Activated B cell treated with CpG ODN at 0.5 μM for 24 hours (primary cell): ENCODE measurements at regions not wholly inside any gene's neighbourhood (a gene's known extent, or its start where the extent isn't known, plus 50 kb on each side); places are given as distances from the start of the nearest gene placed in this dataset.

ENCODE experiments used
- ATAC-seq: fragments of 200-7000 bp; cut with Tn5 transposase; one replicate; pipeline ENCODE4 v1.10.0; 2021; ENCODE audit warnings: low read depth, mild to moderate bottlenecking, moderate library complexity
- CTCF ChIA-PET: fragments of 350-600 bp; sonication (Branson Sonifier 250); formaldehyde crosslinking; loops from one replicate; lab custom pipeline; 2021; ENCODE audit warnings: antibody characterized with exemption; lab: Charles Lee
- POLR2A ChIA-PET: fragments of 350-600 bp; sonication (Branson Sonifier 250); formaldehyde crosslinking; loops from one replicate; lab custom pipeline; 2021; ENCODE audit warnings: antibody characterized with exemption; lab: Charles Lee
- DNase-seq: peaks from one replicate; pipeline ENCODE4 v3.0.0; 2022
- H3K27ac Mint-ChIP-seq: one replicate; pipeline ENCODE4 v1.8.0; 2020; ENCODE audit warnings: mixed read lengths
- H3K27me3 Mint-ChIP-seq: one replicate; pipeline ENCODE4 v1.8.0; 2021; ENCODE audit warnings: mixed read lengths
- H3K36me3 Mint-ChIP-seq: one replicate; pipeline ENCODE4 v1.8.0; 2021; ENCODE audit warnings: low read depth, mixed read lengths
- H3K4me1 Mint-ChIP-seq: one replicate; pipeline ENCODE4 v1.8.0; 2021; ENCODE audit warnings: mixed read lengths
- H3K4me3 Mint-ChIP-seq: one replicate; pipeline ENCODE4 v1.8.0; 2020; ENCODE audit warnings: mild to moderate bottlenecking, mixed read lengths
- H3K9me3 Mint-ChIP-seq: one replicate; pipeline ENCODE4 v1.8.0; 2020; ENCODE audit warnings: mixed read lengths
- intact Hi-C: fragments of 100-400 bp; cut with micrococcal nuclease; formaldehyde crosslinking; loops from one replicate; pipeline ENCODE4 v1.15.1; 2024
- TF ChIP-seq, protein P1 (sequence below): fragments of 200-600 bp; IDR thresholded peaks from one replicate; pipeline ENCODE4 v1.8.0; 2022; ENCODE audit warnings: antibody characterized with exemption, mild to moderate bottlenecking

- Mint-ChIP-seq H3K27ac (no peak overlapping the region), H3K9me3 (no peaks in the 10 kb centered on the region), H3K4me1 (peaks cover 2% of the 10 kb centered on the region), H3K27me3 (peaks cover 20% of the 10 kb centered on the region), H3K36me3 (no peaks in the 10 kb centered on the region), H3K4me3 (no peak overlapping the region)
- ATAC-seq (no peak), DNase-seq (no peak)
- ChIA-PET CTCF (no interaction called here), POLR2A (no interaction called here)
- intact Hi-C loops, result loop anchor here (10.0 kb wide), 1 partner anchor 635 kb away; no protein-coding TSS in a partner anchor
- TF ChIP-seq, protein P1, sequence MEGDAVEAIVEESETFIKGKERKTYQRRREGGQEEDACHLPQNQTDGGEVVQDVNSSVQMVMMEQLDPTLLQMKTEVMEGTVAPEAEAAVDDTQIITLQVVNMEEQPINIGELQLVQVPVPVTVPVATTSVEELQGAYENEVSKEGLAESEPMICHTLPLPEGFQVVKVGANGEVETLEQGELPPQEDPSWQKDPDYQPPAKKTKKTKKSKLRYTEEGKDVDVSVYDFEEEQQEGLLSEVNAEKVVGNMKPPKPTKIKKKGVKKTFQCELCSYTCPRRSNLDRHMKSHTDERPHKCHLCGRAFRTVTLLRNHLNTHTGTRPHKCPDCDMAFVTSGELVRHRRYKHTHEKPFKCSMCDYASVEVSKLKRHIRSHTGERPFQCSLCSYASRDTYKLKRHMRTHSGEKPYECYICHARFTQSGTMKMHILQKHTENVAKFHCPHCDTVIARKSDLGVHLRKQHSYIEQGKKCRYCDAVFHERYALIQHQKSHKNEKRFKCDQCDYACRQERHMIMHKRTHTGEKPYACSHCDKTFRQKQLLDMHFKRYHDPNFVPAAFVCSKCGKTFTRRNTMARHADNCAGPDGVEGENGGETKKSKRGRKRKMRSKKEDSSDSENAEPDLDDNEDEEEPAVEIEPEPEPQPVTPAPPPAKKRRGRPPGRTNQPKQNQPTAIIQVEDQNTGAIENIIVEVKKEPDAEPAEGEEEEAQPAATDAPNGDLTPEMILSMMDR, result no peak
These were observed 98.6 kb upstream of the DAP start for GRCh38 chr5:10859393-10860195.

- H3K9me3 Mint-ChIP-seq, result no peaks in the 10 kb centered on the region
- TF ChIP-seq, protein P1, result no peak
- CTCF ChIA-PET, result no interaction called here
- H3K27me3 Mint-ChIP-seq, result peaks cover 20% of the 10 kb centered on the region
- POLR2A ChIA-PET, result no interaction called here
- H3K36me3 Mint-ChIP-seq, result no peaks in the 10 kb centered on the region
- H3K4me1 Mint-ChIP-seq, result peaks cover 2% of the 10 kb centered on the region
- DNase-seq (no peak), ATAC-seq (no peak)
- no peak overlapping the region for H3K4me3 Mint-ChIP-seq
- H3K27ac Mint-ChIP-seq, result no peak overlapping the region
- intact Hi-C loops, result no loop called here
These were observed 97.9 kb upstream of the DAP start for GRCh38 chr5:10858945-10859344.

DNA sequence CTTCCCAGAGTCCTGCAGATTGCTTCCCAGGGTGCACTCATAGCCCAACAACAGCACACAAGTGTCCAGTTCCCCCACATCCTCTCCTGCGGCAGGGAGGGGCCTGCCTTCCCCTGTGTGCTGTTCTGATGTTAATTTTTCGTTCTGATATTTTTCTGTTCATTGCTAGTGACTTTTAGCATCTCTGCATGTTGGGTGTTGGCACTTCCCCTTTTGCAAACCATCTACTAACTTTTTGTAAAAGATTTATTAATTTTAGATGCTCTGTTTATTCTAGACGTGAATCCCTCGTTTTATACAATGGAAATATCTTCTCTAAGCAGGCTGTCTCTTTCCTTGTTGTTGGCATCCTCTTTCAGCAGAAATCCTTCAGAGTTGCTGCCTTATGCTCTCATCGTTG, 97.3 kb upstream of the DAP start:
- Mint-ChIP-seq H3K4me3 (no peak overlapping the region), H3K27me3 (peaks cover 20% of the 10 kb centered on the region), H3K27ac (no peak overlapping the region), H3K9me3 (no peaks in the 10 kb centered on the region), H3K4me1 (no peaks in the 10 kb centered on the region), H3K36me3 (no peaks in the 10 kb centered on the region)
- POLR2A ChIA-PET, result no interaction called here
- CTCF ChIA-PET, result no interaction called here
- ATAC-seq (no peak), DNase-seq (no peak)
- TF ChIP-seq, protein P1, result no peak
- intact Hi-C loops, result no loop called here

GRCh38 chr5:10857338-10857733, 96.3 kb upstream of the DAP start:
- H3K4me1 Mint-ChIP-seq, result no peaks in the 10 kb centered on the region
- TF ChIP-seq, protein P1, result no peak
- ChIA-PET POLR2A (no interaction called here), CTCF (no interaction called here)
- no peak overlapping the region for H3K4me3 Mint-ChIP-seq
- peaks cover 20% of the 10 kb centered on the region for H3K27me3 Mint-ChIP-seq
- no peak for ATAC-seq
- no peak overlapping the region for H3K27ac Mint-ChIP-seq
- DNase-seq, result no peak
- no peaks in the 10 kb centered on the region for H3K9me3 Mint-ChIP-seq
- intact Hi-C loops, result loop anchor here (2.0 kb wide), 2 partner anchors 163 to 405 kb away; no protein-coding TSS in a partner anchor
- no peaks in the 10 kb centered on the region for H3K36me3 Mint-ChIP-seq

DNA sequence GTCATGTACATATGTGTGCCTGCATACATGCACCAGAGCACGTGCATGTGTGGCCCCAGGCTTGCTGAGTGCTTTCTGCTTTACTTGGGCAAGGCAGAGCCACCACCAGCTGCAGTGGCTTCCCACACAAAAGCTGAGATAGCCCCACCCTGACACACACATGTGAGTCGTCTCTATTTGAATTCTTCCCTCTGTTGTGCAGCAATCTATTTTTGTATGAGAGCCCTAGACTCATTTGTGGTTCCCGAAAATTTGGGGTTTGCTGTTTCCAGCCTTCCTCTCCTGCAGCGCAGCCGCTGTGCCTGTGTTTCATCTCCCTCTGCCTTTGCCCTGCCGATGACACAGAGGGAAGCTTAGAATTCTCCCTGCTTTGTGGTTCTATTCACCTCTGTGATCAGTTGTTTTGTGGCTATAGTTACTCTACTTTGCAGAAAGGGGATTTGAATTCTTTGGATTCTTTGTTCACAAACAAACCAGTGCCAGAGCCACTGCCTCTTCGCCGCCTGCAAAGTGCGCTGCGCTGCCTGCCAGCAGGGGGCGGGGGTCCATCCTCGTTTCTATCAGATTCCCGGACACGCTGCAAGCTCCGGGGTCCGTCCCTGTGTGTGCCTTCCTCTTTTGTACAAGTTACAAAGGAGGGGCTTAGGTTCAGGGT, 95.8 kb upstream of the DAP start:
- TF ChIP-seq, protein P1, result peak; percentile 65
- no peaks in the 10 kb centered on the region for H3K4me1 Mint-ChIP-seq
- ChIA-PET CTCF (interaction anchor here (0.7 to 1.1 kb wide), 3 partner anchors 10 to 83 kb away, joined by 3 to 4 read pairs (median 3); no protein-coding TSS in a partner anchor), POLR2A (no interaction called here)
- DNase-seq, result peak; percentile 23
- H3K27ac Mint-ChIP-seq, result no peak overlapping the region
- H3K9me3 Mint-ChIP-seq, result no peaks in the 10 kb centered on the region
- H3K27me3 Mint-ChIP-seq, result peaks cover 20% of the 10 kb centered on the region
- H3K36me3 Mint-ChIP-seq, result no peaks in the 10 kb centered on the region
- no peak for ATAC-seq
- H3K4me3 Mint-ChIP-seq, result no peak overlapping the region
- intact Hi-C loops, result loop anchor here (2.0 kb wide), 2 partner anchors 162 to 404 kb away; no protein-coding TSS in a partner anchor
